NCI-H2227 (cell line): ENCODE measurements at regions not wholly inside any gene's neighbourhood (a gene's known extent, or its start where the extent isn't known, plus 50 kb on each side); places are given as distances from the start of the nearest gene placed in this dataset.

Experiments used
- DNase-seq: peaks from one replicate; lab custom pipeline; 2025; ENCODE audit not compliant: unreplicated experiment; lab: John Stamatoyannopoulos, UW

DNA sequence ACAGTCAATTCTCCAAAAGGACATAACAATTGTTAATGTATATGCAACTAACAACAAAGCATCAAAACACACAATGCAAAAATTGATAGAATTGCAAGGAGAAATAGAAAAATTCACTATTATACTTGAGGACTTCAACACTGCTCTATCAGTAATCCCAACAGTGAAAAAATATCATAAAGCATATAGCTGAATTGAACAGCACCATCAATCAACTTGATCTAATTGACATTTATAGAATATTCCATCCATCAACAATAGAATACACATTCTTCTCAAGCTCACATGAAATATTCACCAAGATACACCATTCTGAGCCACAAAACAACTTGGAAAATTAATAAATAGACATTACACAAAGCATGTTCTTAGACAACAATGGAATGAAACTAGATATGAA is 60.1 kb upstream of the ASXL3 start:
- DNase-seq: no peak

DNA sequence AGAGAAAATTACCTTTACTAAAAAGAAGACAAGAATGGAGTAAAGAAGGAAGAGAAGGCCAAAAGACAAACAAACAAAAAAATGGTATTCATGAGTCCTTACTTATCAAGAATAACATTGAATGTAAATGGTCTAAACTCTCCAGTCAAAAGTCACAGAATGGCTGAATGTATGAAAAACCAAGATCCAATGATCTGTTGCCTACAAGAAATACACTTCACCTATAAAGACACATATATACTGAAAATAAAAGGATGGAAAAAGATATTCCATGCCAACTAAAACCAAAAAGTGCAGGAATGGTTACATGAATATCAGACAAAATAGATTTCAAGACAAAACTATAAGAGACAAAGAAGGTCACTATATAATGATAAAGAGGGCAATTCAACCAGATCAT is 65.0 kb upstream of the ASXL3 start:
- DNase-seq: no peak

DNA sequence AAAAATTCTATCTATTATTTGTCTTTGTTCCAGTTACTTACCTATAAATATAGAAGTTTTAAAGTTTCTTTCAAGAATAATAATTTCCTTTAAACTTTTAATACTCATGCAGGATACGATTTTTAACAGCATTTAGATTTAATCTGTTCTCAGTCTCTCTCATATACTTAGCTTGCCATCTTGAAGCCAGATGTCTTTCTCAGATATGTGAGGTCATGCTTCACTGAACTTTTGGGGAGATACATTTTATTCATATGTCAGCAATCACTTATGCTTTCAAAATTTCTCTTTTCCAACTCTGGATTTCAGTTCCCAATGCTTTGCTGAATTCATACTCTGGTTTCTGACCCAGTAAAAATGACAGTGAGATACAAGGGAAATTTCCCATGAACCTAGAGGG is 66.5 kb upstream of the CCDC178 start:
- no peak for DNase-seq

DNA sequence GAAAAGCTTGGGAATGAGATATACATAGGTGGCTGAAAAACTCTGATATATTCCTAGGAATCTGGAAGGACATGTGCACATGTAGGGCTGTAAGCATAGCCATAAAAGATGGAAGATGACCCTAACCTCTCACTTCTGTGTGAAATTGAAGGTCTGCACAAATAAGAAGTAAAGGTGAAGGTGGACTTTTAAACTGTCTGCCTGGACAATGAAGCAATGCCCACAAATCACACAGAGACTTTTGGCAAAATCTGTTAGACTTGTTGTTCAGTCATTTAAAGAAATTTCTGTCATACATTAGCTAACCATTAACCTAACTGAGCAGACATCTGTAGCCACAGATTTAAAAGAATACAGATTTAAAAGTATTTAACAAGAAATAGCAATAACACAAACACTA is 65.3 kb upstream of the CCDC178 start:
- DNase-seq: no peak

DNA sequence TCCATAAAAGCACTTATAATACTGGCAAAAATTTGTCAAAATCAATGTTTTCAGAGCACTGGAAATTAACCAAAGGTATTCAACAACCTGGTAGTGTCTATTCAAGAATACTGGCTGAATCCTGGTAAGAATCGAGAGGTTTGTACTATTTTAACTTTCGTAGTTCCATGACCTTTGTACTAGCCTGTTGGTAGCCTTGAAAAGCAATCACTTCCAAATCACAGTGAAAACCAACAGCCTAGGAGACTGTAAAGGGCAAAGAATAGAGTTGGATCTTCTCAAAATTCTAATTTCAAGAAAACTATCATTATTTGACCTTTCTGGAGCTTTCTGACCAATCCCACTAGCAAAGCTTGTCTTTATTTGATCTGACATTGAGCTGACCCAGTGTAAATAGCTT is 64.8 kb upstream of the CCDC178 start:
- DNase-seq: no peak

DNA sequence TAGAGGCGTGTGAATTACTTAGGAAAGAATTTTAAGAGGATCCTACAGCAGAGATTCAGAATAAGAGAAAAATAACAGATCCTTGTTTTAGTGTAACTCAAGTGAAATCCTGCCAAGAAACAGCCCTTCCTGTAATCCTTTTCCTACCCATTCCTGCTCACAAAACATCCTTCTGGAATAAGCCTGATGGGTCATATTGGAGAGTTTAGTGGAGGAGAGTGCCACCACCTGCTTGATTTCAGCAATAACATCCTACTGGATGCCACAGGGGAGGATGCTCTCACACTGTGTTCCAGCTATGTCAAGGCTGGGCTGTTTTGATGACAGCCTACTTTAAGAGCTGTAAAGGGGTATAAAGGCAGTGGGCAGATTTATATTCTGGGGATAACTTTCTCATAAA is 54.8 kb upstream of the CCDC178 start:
- peak; percentile 35 for DNase-seq
